ENCODE measurements at regions not wholly inside any gene's neighbourhood (a gene's known extent, or its start where the extent isn't known, plus 50 kb on each side); places are given as distances from the start of the nearest gene placed in this dataset.

GRCh38 chr5:40017918-40018317 is 593.1 kb upstream of the DAB2 start:
- H3K4me3 ChIP-seq (ENCODE audit: low read length), result no peak overlapping the region
- H3K9ac ChIP-seq (ENCODE audit: low read length), result no peak overlapping the region
- H4K20me1 ChIP-seq (ENCODE audit: insufficient read depth, low read length), result no peaks in the 10 kb centered on the region
- H2AFZ ChIP-seq (ENCODE audit: low read length), result no peak overlapping the region
- H3K4me1 ChIP-seq (ENCODE audit: low read length), result no peaks in the 10 kb centered on the region; the same call in 1 of the 2 replicates
- H3K27me3 ChIP-seq (replicated peaks; ENCODE audit: insufficient read depth, low read length), result no peaks in the 10 kb centered on the region
- no peak overlapping the region for H3K4me2 ChIP-seq (ENCODE audit: low read depth, low read length)
- no peaks in the 10 kb centered on the region for H3F3A ChIP-seq (ENCODE audit: insufficient read depth, low read length)
- H3K79me2 ChIP-seq (ENCODE audit: low read length), result no peaks in the 10 kb centered on the region
- H3K27ac ChIP-seq (ENCODE audit: low read length), result no peak overlapping the region
- TF ChIP-seq EZH2 (optimal IDR thresholded peaks at IDR 0.05; ENCODE audit: low read depth, low read length) (no peak), EZH2phosphoT487 (IDR thresholded peaks at IDR 0.05; ENCODE audit: low read length) (no peak), CTCF (IDR thresholded peaks at IDR 0.05; ENCODE audit: low read length) (no peak)
- H3K9me3 ChIP-seq (replicated peaks; ENCODE audit: insufficient read depth, low read length), result no peaks in the 10 kb centered on the region
- no peaks in the 10 kb centered on the region for H3K9me2 ChIP-seq (replicated peaks; ENCODE audit: insufficient read depth, low read length)
- no peak for DNase-seq
- H3K36me3 ChIP-seq (replicated peaks; ENCODE audit: insufficient read depth, low read length), result no peaks in the 10 kb centered on the region

DNA sequence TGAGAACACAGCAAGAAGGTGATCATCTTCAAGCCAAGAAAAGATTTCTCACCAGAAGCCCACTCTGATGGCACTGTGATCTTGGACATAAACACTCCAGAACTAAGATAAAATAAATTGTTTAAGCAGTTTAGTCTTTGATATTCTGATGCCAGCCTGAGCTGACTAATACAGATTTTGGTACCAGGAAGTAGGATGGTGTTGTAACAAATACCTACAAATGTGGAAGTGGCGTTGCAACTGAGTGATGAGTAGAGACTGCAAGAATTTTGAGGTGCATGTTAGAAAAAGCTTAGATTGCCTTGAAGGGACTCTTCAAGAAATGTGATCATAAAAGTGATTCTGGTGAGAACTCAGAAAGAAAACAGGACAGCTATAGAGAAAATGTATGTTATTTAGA is 592.4 kb upstream of the DAB2 start:
- H4K20me1 ChIP-seq (ENCODE audit: insufficient read depth, low read length), result no peaks in the 10 kb centered on the region
- H3K9ac ChIP-seq (ENCODE audit: low read length), result no peak overlapping the region
- no peaks in the 10 kb centered on the region; the same call in 1 of the 2 replicates for H3K4me1 ChIP-seq (ENCODE audit: low read length)
- no peak overlapping the region for H3K4me2 ChIP-seq (ENCODE audit: low read depth, low read length)
- no peaks in the 10 kb centered on the region for H3K9me2 ChIP-seq (replicated peaks; ENCODE audit: insufficient read depth, low read length)
- no peak overlapping the region for H3K4me3 ChIP-seq (ENCODE audit: low read length)
- DNase-seq, result no peak
- no peak overlapping the region for H2AFZ ChIP-seq (ENCODE audit: low read length)
- H3K79me2 ChIP-seq (ENCODE audit: low read length), result no peaks in the 10 kb centered on the region
- no peak overlapping the region for H3K27ac ChIP-seq (ENCODE audit: low read length)
- H3K36me3 ChIP-seq (replicated peaks; ENCODE audit: insufficient read depth, low read length), result no peaks in the 10 kb centered on the region
- H3F3A ChIP-seq (ENCODE audit: insufficient read depth, low read length), result no peaks in the 10 kb centered on the region
- H3K9me3 ChIP-seq (replicated peaks; ENCODE audit: insufficient read depth, low read length), result no peaks in the 10 kb centered on the region
- TF ChIP-seq CTCF (IDR thresholded peaks at IDR 0.05; ENCODE audit: low read length), result no peak
- TF ChIP-seq EZH2phosphoT487 (IDR thresholded peaks at IDR 0.05; ENCODE audit: low read length), result no peak
- TF ChIP-seq EZH2 (optimal IDR thresholded peaks at IDR 0.05; ENCODE audit: low read depth, low read length), result no peak
- H3K27me3 ChIP-seq (replicated peaks; ENCODE audit: insufficient read depth, low read length), result no peaks in the 10 kb centered on the region

GRCh38 chr5:40010436-40010835 is 585.7 kb upstream of the DAB2 start:
- Histone ChIP-seq H3F3A (ENCODE audit: insufficient read depth, low read length) (no peaks in the 10 kb centered on the region), H3K9me2 (replicated peaks; ENCODE audit: insufficient read depth, low read length) (no peaks in the 10 kb centered on the region), H3K27me3 (replicated peaks; ENCODE audit: insufficient read depth, low read length) (no peaks in the 10 kb centered on the region), H3K4me3 (ENCODE audit: low read length) (no peak overlapping the region), H3K4me1 (ENCODE audit: low read length) (no peaks in the 10 kb centered on the region), H3K9me3 (replicated peaks; ENCODE audit: insufficient read depth, low read length) (no peaks in the 10 kb centered on the region), H2AFZ (ENCODE audit: low read length) (no peak overlapping the region), H3K79me2 (ENCODE audit: low read length) (no peaks in the 10 kb centered on the region), H3K27ac (ENCODE audit: low read length) (no peak overlapping the region), H3K9ac (ENCODE audit: low read length) (no peak overlapping the region), H3K4me2 (ENCODE audit: low read depth, low read length) (no peak overlapping the region), H4K20me1 (ENCODE audit: insufficient read depth, low read length) (no peaks in the 10 kb centered on the region), H3K36me3 (replicated peaks; ENCODE audit: insufficient read depth, low read length) (no peaks in the 10 kb centered on the region)
- TF ChIP-seq EZH2phosphoT487 (IDR thresholded peaks at IDR 0.05; ENCODE audit: low read length) (no peak), CTCF (IDR thresholded peaks at IDR 0.05; ENCODE audit: low read length) (no peak), EZH2 (optimal IDR thresholded peaks at IDR 0.05; ENCODE audit: low read depth, low read length) (no peak)
- no peak for DNase-seq

All from MM.1S (cell line).